Lower leg skin (tissue), 3 donors: ENCODE measurements at regions not wholly inside any gene's neighbourhood (a gene's known extent, or its start where the extent isn't known, plus 50 kb on each side); places are given as distances from the start of the nearest gene placed in this dataset.

ENCODE experiments used
- CTCF ChIP-seq, 3 donors: fragments of 450-650 bp; IDR thresholded peaks; one replicate each; pipeline ENCODE4 v1.5.1; 2016; ENCODE audit warnings: antibody characterized with exemption in 3 of 3, mild to moderate bottlenecking in 3 of 3, moderate library complexity in 2 of 3
- POLR2A ChIP-seq, 2 donors: fragments of 450-650 bp; IDR thresholded peaks; one replicate each; pipeline ENCODE4 v1.6.1; 2016 to 2017; ENCODE audit warnings: antibody characterized with exemption in 2 of 2, mild to moderate bottlenecking in 1 of 2, moderate library complexity in 1 of 2

DNA sequence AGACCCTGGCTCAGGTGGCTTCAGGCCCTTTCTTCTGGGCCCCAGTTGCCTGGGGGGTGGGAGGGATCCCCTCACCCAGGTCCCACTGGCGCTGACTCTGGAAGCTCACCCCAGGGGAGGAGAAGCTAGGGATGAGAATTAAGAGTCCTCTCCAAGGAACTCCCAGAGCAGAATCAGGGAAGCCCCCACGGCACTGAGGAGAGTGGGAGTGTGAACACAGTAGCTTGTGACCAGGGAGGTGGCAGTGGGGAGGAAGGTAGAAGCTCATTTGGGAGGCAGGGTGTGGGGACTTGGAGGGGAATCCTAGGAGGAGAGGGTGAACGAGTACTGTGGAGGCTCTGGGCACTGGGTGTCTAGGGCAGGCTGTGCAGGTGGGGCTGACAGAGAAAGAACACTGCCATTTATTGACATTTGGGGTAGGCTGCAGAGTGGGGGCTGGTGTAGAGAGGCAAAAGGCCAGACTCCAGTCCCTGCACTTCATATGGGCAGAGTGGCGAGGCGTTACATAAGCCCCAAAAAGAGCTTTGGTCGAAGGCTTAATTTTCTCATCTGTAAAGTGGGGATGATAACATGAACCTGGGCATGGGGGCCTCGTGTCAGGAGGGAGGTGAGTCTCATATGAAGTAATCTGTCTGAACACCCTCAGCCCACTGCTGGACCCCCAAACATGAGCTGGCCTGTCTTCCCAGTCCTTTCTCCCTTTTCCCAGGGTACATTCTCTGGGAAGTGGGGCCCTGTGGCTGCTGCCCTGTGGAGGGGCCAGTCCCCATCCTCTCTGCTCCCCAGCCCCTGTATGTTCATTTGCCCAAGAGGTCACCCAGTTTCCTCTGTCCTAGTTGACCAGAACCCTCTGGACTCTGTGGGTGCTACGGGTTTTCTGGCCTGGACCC, 80.5 kb downstream of the VEGFA start:
- no peak for TF ChIP-seq CTCF (IDR thresholded peaks at IDR 0.05)
- TF ChIP-seq POLR2A (IDR thresholded peaks at IDR 0.05) = no peak
